GM12874 (cell line): ENCODE measurements at regions not wholly inside any gene's neighbourhood (a gene's known extent, or its start where the extent isn't known, plus 50 kb on each side); places are given as distances from the start of the nearest gene placed in this dataset.

ENCODE experiments used
- CTCF ChIP-seq: IDR thresholded peaks from 2 replicates; pipeline ENCODE4 v1.5.1; 2011; ENCODE audit warnings: low read depth, mild to moderate bottlenecking, control low read depth, low read length, moderate library complexity; ENCODE audit not compliant: insufficient read depth

DNA sequence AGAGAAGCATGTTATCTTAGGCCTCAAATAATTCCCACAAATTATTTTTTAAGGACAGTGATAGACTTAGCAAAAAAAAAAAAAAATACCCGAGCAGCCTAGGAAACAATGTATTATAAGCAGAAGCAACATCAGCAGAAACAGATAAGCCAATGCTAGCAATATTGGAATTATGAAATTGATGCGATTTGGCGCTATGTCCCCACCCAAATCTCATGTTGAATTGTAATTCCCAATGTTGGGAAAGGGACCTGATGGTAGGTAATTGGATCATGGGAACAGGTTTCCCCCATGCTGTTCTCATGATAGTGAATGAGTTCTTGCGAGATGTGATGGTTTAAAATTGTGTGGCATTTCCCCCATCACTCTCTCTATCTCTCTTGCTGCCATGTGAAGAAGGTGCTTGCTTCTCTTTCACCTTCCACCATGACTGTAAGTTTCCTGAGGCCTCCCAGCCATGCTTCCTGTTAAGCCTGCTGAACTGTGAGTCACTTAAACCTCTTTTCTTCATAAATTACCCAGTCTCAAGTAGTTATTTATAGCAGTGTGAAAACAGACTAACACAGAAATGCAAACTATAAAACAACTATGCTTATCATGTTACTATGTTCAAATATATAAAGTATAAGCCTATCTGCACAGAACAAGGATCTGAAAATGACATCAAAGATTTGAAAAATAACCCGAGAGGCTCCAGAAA lies 75.6 kb upstream of the HIVEP3 start:
- TF ChIP-seq CTCF, result no peak

DNA sequence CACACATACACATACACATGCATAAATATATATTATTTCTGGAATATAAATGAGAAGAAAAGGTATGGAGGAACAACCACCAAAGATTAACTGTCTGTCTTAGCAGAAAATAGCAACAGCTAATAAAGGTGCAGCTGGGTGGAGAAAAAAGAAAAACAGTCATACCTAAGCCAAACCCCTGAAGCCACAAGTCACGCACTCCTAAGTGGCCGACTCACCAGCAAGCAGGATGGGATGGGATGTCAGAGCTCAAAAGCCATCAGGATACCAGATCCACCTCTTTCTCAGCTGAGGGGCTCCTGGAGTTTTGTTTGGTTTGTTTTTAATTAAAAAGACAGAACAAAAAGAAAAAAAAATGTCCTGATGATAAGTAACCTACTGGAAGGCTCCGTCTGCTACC lies 64.7 kb upstream of the HIVEP3 start:
- TF ChIP-seq CTCF, result no peak

- no peak for TF ChIP-seq CTCF
Observed at GRCh38 chr1:41981796-41982195, 63.1 kb upstream of the HIVEP3 start.

GRCh38 chr1:41980827-41981653 lies 62.3 kb upstream of the HIVEP3 start:
- no peak for TF ChIP-seq CTCF

GRCh38 chr1:41978986-41979385 lies 60.3 kb upstream of the HIVEP3 start:
- TF ChIP-seq CTCF, result no peak

- no peak for TF ChIP-seq CTCF
Observed at GRCh38 chr1:41977326-41977725, 58.6 kb upstream of the HIVEP3 start.

DNA sequence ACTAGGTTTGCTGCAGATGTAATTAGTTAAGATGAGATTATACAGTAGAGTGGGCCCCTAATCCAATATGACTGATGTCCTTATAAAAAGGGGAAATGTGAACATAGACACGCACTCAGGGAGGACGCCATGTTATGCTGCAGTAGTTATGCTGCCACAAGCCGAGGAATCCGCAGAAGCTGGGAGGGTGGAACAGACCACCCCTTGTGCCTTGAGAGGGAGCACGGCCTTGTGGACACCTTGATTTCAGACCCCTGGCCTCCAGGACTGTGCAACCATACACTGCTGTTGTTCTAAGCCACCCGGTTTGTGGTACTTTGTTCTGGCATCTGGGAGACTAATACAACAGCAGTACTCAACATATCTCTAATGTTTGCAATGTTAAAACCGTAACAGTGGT lies 57.9 kb upstream of the HIVEP3 start:
- no peak for TF ChIP-seq CTCF
